ENCODE measurements at regions not wholly inside any gene's neighbourhood (a gene's known extent, or its start where the extent isn't known, plus 50 kb on each side); places are given as distances from the start of the nearest gene placed in this dataset.

DNA sequence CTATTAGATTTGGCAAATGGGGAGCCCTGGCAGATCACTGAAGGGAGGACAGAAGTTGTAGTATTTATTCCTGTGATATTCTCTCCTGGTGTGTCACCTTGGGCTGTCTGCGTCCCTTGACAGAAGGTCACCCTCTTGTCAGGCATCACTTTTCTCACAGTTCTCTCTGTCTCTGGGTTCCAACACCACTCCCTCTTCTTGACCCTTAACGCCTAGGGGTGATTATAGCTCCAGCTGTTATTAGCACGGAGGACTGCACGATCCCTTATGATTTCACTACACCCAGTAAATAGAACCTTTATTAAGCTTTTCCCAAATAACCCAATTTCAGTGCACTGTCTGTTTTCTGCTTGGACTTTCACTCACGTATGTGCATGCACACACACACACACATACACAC is 166.3 kb upstream of the TNP1 start:
- no peak for TF ChIP-seq POLR2A (IDR thresholded peaks at IDR 0.05)
- WGBS, 2 donors, result 80 to 81% methylated on average over 5 of the region's 5 CpGs
- no peak overlapping the region for H3K27ac ChIP-seq
- no peaks in the 10 kb centered on the region for H3K27me3 ChIP-seq
- ATAC-seq (no peak), DNase-seq (no peak)
- H3K9me3 ChIP-seq, result no peaks in the 10 kb centered on the region
- no peak overlapping the region for H3K4me3 ChIP-seq
- no peaks in the 10 kb centered on the region for H3K4me1 ChIP-seq
- no peaks in the 10 kb centered on the region for H3K36me3 ChIP-seq (replicated peaks in 1 of 2; ENCODE audit: insufficient read depth in 1 of 2, low read depth in 2 of 2)
- intact Hi-C loops (cut with DNase I), result no loop called here

- 37 to 44% methylated on average over 2 of the region's 2 CpGs for WGBS, 2 donors
- intact Hi-C loops (cut with DNase I), result no loop called here
- H3K36me3 ChIP-seq (replicated peaks in 1 of 2; ENCODE audit: insufficient read depth in 1 of 2, low read depth in 2 of 2), result no peaks in the 10 kb centered on the region
- H3K27me3 ChIP-seq, result no peaks in the 10 kb centered on the region
- no peak overlapping the region for H3K27ac ChIP-seq
- DNase-seq (no peak), ATAC-seq (no peak)
- no peaks in the 10 kb centered on the region for H3K4me1 ChIP-seq
- no peaks in the 10 kb centered on the region for H3K9me3 ChIP-seq
- H3K4me3 ChIP-seq, result no peak overlapping the region
- TF ChIP-seq, protein P1, sequence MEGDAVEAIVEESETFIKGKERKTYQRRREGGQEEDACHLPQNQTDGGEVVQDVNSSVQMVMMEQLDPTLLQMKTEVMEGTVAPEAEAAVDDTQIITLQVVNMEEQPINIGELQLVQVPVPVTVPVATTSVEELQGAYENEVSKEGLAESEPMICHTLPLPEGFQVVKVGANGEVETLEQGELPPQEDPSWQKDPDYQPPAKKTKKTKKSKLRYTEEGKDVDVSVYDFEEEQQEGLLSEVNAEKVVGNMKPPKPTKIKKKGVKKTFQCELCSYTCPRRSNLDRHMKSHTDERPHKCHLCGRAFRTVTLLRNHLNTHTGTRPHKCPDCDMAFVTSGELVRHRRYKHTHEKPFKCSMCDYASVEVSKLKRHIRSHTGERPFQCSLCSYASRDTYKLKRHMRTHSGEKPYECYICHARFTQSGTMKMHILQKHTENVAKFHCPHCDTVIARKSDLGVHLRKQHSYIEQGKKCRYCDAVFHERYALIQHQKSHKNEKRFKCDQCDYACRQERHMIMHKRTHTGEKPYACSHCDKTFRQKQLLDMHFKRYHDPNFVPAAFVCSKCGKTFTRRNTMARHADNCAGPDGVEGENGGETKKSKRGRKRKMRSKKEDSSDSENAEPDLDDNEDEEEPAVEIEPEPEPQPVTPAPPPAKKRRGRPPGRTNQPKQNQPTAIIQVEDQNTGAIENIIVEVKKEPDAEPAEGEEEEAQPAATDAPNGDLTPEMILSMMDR (IDR thresholded peaks at IDR 0.05), result no peak
These were observed 163.7 kb upstream of the TNP1 start for GRCh38 chr2:217023611-217024010.

DNA sequence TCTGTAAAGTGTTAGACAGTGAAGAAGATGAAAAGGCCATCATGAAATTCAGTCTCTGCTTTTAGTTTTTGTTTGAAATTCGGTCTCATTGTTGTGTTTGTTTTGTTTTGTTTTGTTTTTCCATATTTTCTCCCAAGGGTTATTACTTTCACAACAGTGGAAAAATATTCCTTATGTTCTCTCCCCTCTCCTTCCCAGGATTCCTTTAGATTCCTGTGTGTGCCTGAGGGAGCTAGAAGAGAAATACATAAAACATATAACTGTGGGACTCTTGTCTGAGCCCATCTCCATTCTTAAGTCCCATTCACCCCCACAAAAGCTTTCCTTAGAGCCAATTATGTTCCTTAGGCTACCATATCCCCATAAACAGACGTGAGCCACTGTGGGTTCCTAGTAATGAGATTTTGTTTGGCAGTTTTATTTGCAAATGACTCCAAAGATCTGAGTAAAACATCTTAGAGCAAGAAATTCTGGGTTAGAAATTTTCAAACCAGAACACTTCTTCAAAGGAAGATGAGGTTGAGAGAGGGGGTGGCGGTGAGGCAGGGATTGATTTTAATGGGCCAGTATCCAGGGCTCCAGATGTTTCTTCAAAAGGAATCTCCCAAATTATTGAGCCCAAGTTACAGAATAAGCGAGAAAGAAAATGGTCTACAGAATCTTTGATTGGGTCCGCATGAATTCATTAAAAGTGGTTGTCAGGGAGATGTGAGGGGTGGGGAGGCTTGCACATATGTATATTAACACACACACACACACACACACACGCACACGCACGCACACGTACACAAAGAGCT is 157.8 kb upstream of the TNP1 start:
- intact Hi-C loops (cut with DNase I), result no loop called here
- Histone ChIP-seq H3K9me3 (no peaks in the 10 kb centered on the region), H3K4me1 (no peaks in the 10 kb centered on the region), H3K27me3 (no peaks in the 10 kb centered on the region), H3K27ac (no peak overlapping the region), H3K36me3 (replicated peaks in 1 of 2; ENCODE audit: insufficient read depth in 1 of 2, low read depth in 2 of 2) (no peaks in the 10 kb centered on the region), H3K4me3 (no peak overlapping the region)
- no peak for ATAC-seq
- WGBS, 2 donors, result 66 to 73% methylated on average over 9 of the region's 9 CpGs
- TF ChIP-seq, protein P1 (IDR thresholded peaks at IDR 0.05), result no peak
- TF ChIP-seq POLR2A (IDR thresholded peaks at IDR 0.05), result no peak
- DNase-seq, result no peak

- Histone ChIP-seq H3K36me3 (replicated peaks in 1 of 2; ENCODE audit: insufficient read depth in 1 of 2, low read depth in 2 of 2) (no peaks in the 10 kb centered on the region), H3K27ac (no peak overlapping the region), H3K4me1 (no peaks in the 10 kb centered on the region), H3K4me3 (no peak overlapping the region), H3K27me3 (no peaks in the 10 kb centered on the region), H3K9me3 (no peaks in the 10 kb centered on the region)
- DNase-seq, result no peak
- no peak for TF ChIP-seq POLR2A (IDR thresholded peaks at IDR 0.05)
- TF ChIP-seq, protein P1 (IDR thresholded peaks at IDR 0.05), result no peak
- intact Hi-C loops (cut with DNase I), result no loop called here
- ATAC-seq, result no peak
- 85 to 87% methylated on average over 7 of the region's 7 CpGs for WGBS, 2 donors
These were observed 157.0 kb upstream of the TNP1 start for GRCh38 chr2:217016796-217017419.

GRCh38 chr2:217014328-217015105 is 154.7 kb upstream of the TNP1 start:
- no peak overlapping the region for H3K4me3 ChIP-seq
- TF ChIP-seq, protein P1 (IDR thresholded peaks at IDR 0.05), result no peak
- no peak for TF ChIP-seq POLR2A (IDR thresholded peaks at IDR 0.05)
- 89 to 90% methylated on average over 6 of the region's 6 CpGs for WGBS, 2 donors
- no peaks in the 10 kb centered on the region for H3K4me1 ChIP-seq
- H3K27me3 ChIP-seq, result no peaks in the 10 kb centered on the region
- H3K9me3 ChIP-seq, result no peaks in the 10 kb centered on the region
- H3K27ac ChIP-seq, result no peak overlapping the region
- ATAC-seq, result no peak
- DNase-seq, result no peak
- intact Hi-C loops (cut with DNase I), result no loop called here
- no peaks in the 10 kb centered on the region for H3K36me3 ChIP-seq (replicated peaks in 1 of 2; ENCODE audit: insufficient read depth in 1 of 2, low read depth in 2 of 2)

Measured in body of pancreas (tissue), 4 donors.